Stimulated activated CD4-positive, alpha-beta T cell treated with anti-CD3 and anti-CD28 coated beads, Interleukin-4, amount 100 ng/mL, for 24 hours (primary cell): ENCODE measurements at regions not wholly inside any gene's neighbourhood (a gene's known extent, or its start where the extent isn't known, plus 50 kb on each side); places are given as distances from the start of the nearest gene placed in this dataset.

ENCODE experiments used
- DNase-seq: peaks from one replicate; pipeline ENCODE4 v3.0.0-alpha.2; 2020

DNA sequence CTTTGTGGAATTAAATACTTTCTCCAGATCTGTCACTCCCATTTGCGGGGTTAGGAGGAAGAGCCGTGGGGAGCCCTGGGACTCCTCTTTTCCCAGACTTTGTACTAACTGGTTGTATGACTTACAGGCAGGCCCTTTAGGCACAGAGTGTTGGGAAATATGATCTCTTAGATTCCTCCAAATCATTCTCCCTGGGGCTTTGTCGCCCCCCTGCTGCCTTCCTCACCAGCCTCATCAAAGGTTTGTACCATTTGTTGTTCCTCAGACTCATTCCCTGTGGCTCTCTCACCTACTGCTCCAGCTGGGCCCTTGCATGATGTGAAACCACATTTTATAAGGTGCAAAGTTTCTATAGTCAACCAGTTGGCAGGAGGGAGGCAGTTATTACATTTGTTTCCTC, 56.4 kb downstream of the CRYGS start:
- no peak for DNase-seq

DNA sequence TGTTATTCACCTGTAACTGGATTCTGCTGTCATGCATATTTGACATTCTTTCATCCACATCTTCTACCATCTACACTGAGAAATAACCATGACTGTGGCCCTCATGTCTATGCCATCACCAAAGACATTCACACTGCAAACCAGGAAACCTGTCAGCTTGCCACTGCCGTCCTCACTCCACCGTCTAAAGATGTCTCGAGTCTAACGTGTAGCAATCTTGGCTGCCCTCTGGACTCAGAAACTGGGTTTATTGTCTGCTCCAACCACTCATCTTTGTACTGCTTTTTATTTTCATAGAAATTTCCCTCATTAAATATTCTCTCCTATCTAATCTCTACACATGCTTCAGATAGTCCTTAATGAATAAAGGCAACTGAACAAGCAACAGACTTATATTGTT, 57.1 kb downstream of the CRYGS start:
- DNase-seq = no peak

DNA sequence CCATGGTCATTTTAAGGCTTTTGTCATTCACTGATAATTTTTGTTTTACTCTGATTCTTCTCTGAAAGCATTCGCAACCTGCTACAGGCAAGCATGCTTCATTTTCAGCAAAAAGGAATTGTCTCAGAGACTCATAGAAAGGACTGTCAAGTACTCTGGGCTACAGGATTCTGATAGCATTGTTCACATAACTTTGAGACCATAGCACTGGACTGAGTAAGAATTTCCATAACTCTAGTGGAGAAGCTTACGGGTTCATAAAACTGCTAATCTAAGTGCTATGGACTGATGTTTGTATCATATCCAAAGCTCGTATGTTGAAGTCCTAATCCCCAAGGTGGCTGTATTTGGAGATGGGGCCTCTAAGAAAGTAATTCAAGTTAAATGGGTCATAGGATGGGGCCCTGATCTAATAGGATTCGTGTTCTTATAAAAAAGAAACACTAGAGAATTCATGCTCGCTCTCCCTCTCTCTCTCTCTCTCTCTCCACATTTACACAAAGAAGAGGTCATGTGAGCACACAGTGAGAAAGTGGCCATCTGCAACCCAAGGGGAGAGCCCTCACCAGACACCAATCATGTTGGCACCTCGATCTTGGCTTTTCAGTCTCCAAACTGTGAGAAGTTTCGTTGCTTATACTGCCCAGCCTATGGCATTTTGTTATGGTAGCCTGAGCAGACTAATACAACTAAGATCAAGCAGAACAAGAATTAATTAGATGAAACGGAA, 60.4 kb downstream of the CRYGS start:
- no peak for DNase-seq

DNA sequence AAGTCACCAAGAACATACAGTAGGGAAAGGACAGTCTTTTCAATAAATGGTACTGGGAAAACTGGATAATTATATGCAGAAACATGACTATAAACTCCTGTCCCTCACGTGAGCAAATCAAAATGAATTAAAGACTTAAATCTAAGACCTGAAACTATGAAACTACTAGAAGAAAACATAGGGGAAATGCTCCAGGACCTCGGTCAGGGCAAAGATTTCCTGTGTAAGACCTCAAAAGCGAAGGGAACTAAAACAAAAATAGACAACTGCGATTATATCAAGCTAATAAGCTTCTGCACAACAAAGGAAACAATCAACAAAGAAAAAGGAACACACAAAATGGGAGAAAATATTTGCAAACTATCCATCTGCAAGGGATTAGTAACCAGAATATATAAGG, 62.7 kb downstream of the CRYGS start:
- no peak for DNase-seq

DNA sequence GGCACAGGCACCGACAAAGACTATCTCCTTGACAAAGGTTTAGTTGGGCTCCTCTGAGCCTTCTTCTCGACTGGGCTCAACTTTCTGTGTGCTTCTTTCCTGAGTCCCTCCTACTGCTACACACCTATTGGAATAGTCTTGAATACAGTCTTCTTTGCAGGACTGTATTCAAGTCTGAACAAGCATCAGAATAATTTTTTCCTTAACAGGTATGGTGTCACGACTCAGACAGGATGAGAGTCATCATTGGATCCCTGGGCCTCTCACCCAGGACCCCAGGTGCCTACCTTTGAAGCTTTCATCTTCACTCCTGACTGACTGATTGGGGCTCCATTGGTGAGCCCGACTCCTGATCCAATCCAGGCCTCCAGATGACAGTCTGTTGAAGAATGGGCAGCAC, 66.3 kb downstream of the CRYGS start:
- no peak for DNase-seq

DNA sequence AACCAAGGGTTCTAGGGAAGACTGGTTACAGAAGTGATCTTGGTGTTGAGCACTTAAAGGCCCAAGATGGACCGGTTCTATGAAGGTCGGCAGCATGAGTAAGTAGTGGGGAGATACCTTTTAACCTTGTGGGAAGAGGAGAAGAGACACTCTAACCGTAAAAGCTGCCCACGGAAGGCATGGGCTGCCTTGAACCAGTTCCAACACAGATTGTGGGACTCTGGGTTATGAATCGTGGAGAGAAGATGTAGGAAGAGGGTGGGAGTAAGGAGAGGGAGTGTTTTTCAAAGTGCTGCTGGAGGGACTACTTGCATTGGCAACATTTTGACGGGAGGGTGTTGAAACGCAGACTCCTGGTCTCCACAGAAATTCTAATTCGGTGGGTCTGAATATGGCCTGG, 67.1 kb downstream of the CRYGS start:
- DNase-seq = no peak

DNA sequence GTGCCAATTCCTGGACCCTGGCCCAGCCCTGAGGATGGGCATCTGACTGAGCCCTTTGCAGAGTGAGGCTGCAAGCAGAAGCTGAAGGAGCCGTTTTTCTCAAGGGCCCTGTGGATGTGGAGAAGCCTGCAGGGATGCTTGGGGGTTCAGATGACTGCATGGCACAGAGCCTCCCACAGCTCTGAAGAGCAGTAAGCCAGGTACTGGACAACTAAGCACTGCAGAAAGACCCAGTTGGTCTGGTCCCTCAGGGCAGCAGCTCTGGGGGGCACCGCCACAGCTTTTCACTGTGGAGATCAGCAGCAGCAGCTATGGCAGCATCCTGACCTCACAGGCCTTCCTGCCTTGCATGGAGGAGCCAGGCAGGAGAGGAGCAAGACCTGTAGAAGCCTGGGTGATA, 67.6 kb downstream of the CRYGS start:
- DNase-seq = no peak

DNA sequence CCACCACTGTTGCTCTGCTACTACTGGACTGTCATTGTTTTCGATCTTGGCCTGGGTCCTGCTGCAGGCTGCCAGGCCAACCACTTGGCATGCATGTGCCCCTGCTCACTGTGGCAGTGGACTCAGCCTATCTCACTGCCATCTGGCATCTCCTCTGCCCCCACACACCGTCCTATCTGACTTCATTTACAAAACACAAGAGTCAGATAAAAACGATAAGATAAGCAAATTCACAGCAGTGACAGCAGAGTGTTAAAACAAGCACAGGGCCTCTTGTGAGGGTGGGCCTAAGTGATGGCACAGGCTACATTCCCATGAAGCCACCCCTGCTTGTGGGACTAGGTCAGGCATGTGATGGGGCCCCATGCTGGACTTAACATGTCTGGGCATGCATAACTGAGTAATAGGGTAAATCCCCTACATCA, 68.1 kb downstream of the CRYGS start:
- no peak for DNase-seq

DNA sequence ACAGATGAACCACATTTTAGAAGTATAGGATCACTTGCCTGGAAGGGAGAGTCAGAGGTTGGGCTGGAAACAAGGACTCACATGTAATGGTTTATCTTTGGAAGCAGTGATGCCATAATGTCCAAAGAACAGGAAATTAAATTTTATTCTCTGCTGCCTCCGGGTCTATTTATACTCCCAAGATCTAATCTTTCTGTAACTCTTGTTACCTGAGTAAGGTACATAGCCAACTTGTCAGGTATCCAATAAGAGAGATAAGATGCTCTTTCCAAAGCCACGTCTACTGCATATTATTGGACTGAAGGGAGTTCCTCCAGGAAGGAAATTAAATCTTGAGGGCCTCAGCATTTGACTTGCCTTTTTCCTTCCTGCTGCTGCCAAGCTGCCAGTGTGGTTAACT, 71.0 kb downstream of the CRYGS start:
- DNase-seq = no peak

DNA sequence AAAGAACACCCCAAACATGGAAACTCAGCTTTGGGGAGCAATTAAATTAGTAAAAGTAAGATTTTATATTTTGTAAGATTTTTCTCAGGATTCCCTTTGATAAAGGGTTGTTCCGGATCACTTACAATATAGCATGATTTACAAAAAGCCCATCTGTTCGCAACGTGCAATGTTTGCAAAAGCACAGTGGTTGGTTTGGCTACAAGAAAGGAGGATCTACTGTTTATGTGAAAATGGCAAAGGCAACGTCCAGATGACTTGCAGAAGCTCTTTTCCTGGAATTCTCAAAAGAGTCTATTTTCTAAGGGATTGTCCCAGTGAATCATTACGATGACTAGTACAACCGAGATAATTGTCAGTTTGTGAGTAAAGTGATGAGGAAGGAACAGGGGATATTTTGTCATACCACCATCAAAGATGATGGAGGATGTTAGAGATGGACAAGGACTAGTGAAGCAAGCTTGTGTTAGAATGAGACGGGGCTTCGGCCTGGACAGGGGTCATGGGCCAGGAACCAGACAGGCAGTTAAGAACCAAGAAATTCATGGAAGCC, 71.6 kb downstream of the CRYGS start:
- DNase-seq = no peak

DNA sequence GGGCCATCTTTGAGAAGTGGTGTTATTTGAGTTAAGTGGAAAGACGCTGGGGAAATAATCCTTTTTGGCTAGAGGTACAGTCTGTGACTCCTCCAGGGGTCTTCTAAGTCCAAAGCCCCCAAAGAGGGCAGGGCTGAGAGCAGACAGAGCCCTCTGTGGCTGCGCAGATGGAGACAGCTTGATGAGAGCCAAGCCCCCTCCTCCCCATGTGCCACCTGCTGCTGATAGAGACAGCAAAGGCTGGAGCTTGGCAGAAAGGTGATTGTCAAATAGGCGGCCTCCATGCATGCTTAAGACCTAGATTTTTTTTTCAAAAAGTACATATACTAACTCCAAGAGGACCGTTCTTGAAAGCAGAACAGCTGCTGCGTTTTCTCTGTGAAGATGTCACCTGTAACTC, 72.4 kb downstream of the CRYGS start:
- no peak for DNase-seq

DNA sequence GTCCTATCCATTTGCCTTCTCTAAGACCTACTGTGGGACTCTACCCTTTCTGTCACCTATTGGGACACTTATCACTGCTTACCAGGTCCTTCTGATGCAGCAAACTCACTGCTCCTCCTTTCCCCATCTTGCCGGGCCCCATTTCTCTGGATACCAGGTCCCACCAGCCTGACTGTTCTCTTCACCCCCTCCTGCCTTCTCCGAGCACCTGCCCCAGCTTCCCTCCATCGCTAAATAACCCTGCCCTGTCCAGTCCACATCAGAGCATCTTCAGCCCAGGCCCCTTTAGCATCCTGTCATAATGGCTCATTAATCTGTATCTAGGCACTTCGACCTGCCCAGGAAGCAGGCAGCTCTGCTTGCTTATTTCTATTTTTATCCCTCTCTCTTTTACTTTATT, 74.7 kb downstream of the CRYGS start:
- no peak for DNase-seq

DNA sequence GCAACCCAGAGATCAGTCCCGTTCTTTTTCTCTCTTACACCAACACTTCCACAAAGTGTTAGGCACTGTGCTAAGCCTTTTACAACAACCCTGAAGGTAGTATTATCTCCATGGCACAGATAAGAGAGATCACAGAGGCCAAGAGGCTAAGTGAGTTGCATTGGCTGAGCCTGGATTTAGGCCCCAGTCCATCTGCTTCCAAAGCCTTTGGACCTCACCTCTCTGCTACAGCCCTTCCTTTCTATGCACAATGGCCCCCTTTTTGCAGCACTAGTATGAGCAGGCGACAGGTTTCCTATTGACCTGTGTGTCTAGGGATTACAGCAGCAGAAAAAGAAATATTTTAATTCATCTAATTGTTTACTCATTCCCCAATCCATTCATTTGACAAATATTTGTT, 76.2 kb downstream of the CRYGS start:
- no peak for DNase-seq

DNA sequence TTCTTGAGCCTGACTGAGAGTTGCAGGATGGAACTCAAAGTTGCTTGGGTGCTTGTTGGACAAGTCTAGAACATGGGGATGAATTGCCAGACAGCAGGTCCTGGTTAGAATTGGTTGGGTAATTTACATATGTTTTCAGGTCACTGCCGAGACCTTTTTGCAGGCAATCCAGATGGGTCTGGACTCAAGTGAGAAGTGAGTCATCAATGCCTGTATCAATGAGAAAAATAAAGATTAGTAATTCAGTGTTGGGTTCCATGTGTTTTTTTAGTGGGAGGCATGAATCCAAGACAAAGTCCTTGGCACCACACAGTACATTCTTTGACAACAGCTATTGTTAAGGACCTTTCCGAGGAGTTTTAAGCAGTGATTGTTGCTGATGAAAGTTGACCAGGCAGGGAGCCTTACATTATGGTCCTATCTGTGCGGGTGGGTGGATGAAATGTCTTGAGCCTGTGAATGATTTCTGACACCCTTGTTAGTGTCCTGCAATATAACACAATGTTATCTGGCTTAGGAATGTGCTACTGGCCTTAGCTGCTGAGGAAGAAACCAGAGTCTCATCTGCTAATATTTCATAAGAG, 77.7 kb downstream of the CRYGS start:
- no peak for DNase-seq

DNA sequence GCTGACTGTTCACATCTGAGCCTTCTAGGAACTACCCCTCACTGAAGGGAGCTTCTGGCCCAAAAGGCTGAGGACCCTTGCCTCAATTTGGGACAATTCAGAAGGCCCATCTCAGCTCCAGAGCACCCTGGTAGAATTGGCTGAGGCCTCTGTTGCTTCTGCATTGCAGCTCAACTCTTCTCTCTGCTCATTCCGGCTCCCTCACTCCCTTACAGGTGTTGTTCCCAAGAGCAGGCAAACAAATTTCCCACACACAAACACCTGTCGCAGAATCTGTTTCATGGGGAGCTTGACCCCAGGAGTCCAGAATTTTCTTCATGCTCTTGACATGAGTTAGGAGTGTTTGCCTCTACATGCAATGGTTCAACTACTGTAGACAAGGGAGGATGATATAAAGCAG, 78.7 kb downstream of the CRYGS start:
- DNase-seq = no peak

DNA sequence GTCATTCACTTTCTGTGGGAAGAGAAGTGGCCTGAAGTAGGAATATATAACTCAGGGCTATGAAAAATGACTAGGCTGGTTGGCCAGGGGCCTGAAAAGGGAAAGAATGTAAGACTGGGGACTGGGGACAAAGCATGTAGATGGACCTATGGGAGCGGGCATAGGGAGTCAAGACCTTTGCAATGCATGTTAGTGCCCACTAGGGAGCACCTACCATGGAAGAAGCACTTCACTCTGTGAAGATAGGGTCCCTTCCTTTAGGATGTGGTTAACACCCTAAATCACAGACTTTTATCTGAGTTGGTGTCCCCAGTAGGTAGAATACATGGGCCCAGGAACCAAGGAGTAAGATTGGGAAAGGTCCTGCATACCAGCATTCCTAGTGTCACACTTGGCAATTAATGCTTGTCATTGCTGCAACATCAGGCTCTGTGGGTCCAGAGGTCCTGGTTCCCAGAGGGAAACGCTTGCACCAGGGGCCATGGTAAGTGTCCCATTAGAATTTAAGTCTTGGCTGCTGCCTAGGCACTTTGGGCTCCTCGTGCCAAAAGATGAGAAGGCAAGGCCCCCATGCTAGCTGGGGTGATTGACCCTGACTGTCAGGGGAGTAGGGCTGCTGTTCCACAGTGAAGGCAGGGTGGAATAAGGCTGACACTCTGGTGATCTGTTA, 79.6 kb downstream of the CRYGS start:
- DNase-seq = no peak

DNA sequence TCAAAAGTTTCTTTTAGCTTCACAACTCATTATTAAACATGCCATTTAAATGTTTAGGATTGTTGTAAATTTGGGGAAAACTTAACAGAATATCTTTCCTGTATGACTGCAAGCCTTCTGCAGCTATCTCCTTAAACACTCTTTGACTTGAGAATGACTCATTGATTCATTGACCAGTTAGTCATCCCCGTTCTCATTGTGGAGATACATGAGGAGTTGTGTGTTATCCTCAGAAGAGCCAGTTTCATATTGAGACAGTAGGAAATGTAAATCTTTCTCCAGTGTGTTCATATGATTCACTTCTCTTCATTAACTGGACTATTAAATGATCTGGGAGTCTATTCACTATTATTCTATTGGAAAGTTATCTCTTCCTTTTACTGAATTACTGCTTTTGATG, 83.0 kb downstream of the CRYGS start:
- no peak for DNase-seq

DNA sequence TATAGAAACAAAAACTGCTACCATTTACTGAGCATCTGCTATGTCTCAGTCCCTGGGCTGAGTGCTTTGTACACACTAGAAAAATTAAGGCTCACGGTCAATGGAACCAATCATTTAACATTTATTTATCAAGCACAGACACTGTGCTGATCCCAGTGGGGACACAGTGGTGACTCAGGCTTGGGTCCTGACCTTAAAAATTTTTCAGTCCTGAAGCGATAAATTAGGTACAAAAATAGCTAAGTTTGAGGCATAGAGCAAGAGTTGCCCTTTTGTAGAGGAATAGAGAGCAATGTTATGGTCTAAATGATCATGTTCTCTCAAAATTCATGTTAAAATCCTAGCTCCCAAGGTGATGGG, 85.1 kb downstream of the CRYGS start:
- DNase-seq = no peak

DNA sequence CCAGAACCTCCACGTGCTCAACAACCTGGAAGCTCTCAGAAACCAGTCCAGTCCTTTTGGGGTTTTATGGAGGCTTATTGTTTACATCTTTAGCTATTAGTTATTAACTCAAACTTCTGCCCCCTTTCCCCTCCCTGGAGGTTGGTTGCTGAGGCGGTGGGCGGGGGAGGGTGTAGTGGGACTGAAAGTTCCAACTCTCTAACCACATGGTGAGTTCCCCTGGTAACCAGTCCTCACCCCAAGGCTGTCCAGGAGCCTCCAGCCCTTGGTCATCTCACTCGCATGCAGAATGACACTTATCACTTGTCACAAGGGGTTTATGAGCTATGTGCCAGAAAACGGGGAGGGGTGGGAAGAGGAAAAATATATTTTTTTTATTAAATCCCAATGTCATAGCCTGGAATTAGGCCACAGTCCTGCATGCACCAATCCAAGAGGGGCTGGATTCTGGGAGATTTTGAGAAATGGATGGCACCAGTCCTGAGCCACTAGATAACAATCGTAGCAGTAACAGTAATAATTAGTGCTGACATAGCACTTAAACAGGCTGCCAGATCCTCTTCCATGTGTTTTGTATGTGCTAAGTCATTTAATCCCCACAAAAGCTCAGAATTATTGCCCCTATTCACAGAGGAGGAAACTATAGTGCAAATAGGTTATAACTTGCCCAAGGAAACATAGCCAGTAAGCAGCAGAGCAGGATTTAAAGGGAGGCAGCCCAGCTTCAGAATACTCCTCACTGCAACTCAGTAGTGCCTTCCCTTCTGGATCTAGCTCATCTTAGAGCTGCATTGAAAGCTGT, 85.7 kb downstream of the CRYGS start:
- DNase-seq = no peak

DNA sequence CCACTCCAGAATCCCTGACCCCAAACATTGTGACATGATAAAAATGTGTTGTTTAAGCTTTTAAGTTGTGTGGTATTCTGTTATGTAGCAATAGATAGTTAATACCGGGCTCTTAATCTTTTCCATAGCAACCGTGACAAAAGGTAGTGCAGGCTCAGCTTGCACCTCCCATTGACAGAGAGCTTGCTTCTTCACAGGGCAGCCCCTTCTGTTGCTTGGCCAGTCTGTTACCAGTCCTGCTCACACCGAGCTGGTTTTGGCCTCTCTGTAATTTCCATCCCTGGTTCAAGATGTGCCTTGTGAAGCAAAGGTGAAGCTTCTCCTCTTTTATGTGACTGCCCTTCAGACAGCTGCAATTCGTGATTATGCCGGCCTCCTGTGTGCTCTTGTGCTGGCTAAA, 86.9 kb downstream of the CRYGS start:
- DNase-seq = no peak

DNA sequence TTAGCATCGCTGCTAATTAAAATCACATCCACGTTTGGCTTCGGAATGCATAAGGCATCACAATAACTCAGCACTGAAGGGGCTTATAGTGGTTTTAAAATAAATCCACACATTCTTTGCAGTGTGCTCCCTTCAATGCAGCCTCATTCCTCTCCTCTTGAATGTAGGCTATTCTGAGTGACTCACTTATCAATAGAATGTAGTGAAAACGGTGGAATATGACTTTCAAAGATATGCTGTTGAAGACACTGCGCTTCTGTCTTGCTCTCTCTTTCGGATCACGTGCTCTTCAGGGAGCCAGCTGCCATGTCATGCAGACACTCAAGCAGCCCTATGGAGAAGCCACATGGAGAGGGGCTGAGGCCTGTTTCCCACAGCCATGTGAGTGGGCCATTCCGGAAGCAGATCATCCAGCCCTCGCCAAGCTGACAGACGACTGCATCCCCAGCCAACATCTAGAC, 87.4 kb downstream of the CRYGS start:
- DNase-seq = no peak

DNA sequence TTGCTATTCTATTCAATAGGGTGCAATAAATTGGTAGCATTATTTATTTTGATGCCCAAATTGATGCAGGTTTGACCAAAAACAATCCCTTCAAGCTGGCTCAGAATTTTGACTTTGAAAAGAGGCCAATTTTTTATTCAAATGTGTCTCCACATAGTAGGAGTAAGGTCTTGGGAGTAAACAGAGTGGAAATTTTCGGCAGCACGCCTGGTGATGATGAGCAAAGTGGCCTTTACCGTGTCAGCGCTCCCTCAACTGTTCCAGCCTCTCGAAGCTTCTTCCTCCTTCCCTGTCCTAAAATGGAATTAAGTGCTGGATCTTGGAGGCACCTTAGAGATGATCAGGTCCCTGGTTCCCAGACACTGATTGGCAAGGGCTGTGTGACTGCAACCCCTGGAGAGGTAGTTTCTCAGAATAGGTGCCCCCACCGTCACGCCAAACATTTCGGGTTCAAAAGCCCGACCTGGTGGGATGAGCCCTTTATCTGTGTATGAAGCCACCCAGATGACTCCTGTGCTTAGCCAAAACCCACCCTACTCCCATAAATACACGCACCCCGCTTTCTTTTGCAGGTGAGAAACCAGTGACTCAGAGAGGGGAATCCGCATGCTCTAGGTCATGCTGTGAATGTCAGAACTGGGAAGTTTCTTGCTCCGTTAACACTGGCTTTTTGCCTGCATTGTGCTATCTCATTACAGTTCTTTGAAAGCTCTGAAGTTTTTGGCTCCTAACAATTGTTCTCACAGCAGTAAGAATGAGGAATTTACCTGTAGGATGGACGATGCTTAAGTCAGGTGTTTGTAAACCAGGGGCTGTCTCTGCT, 89.1 kb downstream of the CRYGS start:
- DNase-seq = no peak

DNA sequence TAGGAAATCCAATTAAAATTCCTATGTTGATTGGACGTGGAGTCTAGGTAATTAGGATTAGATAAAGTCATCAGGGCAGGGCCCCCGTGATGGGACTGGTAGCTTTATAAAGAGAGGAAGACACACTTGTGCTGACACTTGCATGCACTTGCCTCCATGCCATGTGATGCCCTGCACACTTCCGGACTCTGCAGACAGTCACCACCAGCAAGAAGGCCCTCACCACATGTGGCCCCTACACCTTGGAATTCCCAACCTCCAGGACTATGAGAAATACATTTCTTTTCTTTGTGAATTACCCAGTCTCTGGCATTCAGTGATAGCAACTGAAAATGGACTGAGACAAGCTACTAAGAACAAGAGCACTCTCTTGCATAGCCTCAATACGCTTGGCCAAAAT, 90.6 kb downstream of the CRYGS start:
- DNase-seq = no peak
